ENCODE measurements at regions not wholly inside any gene's neighbourhood (a gene's known extent, or its start where the extent isn't known, plus 50 kb on each side); places are given as distances from the start of the nearest gene placed in this dataset.

DNA sequence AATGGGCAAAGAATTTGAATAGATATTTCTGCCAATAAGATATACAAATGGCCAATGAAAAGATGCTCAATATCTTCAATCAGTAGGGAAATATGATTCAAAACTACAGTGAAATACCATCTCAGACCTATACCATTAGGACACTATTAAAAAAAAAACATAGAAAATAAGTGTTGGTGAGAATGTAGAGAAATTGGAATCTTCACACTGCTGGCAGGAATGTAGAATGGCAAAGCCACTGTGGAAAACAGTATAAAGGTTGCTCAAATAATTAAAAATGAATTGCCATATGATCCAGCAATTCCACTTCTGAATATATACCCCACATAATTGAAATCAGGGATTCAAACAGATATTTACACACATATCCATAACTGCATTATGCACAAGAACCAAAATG, 88.1 kb upstream of the STARD13 start:
- DNase-seq = no peak

DNA sequence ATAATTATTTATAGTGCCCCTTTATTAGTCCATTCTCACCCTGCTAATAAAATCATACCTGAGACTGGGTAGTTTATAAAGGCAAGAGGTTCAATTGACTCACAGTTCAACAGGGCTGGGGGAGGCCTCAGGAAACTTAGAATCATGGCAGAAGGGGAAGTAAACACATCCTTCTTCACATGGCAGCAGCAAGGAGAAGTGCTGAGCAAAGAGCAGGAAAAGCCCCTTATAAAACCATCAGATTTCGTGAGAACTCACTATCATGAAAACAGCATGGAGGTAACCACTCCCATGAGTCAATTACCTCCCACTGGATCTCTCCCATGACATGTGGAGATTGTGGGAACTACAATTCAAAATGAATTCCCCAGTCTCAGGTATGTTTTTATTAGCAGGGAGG, 89.9 kb upstream of the STARD13 start:
- no peak for DNase-seq

GRCh38 chr13:33376212-33376611, 90.7 kb upstream of the STARD13 start:
- no peak for DNase-seq

DNA sequence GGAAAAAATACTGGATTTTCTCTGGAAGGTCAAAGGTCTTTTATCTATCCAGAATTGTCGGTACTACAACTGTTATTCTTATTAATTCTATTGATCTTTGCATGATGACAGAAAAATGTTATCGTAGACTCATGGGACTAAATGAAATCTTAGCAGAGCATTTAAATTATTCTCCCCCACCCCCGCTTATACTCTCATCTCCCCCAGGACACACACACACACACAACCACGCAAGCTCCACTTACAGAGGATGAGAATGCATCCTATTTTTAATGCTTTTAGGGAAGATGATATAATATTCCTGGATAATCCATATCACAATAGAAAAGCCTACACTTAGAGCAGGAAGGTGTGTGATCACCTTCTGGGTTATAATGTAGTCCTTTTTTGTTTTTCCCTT, 91.9 kb upstream of the STARD13 start:
- no peak for DNase-seq

GRCh38 chr13:33377825-33378224, 92.3 kb upstream of the STARD13 start:
- no peak for DNase-seq

- DNase-seq = no peak
These were observed 94.1 kb upstream of the STARD13 start for GRCh38 chr13:33379608-33380007.

- DNase-seq = no peak
These were observed 95.0 kb upstream of the STARD13 start for GRCh38 chr13:33380487-33381079.

- DNase-seq = no peak
These were observed 95.6 kb upstream of the STARD13 start for GRCh38 chr13:33381180-33381579.

- DNase-seq = no peak
These were observed 96.4 kb upstream of the STARD13 start for GRCh38 chr13:33381906-33382305.

- no peak for DNase-seq
These were observed 98.4 kb upstream of the STARD13 start for GRCh38 chr13:33383724-33384577.

GRCh38 chr13:33388286-33388998, 102.9 kb upstream of the STARD13 start:
- no peak for DNase-seq

DNA sequence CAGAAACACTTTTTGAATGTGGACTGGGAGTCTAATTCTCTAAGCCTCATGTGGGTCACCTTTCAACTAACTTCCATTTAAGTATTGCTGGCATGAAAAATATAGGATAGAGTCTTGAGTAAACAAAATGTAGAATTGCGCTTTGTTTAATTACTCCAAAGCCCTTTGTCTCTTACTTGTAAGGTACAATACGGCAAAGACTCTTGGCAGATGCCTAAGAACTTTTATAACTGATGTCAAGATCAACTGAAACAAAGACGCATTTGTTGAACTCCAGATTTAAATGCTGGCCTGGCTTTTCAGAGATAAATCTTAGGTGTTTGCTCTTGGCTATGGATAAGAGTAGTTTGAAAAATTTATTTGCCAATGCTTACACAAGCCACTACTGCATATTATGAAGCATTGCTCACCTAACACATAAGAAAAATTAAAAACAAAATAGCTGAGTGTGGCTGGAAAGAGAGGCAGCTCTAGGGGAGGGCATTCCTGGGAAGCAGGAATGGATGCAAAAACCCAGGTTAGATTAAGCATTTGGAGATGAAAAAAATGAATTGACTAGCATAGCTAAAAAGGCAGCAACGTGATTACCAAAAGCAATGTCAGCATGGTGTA, 107.3 kb upstream of the STARD13 start:
- DNase-seq = no peak

DNA sequence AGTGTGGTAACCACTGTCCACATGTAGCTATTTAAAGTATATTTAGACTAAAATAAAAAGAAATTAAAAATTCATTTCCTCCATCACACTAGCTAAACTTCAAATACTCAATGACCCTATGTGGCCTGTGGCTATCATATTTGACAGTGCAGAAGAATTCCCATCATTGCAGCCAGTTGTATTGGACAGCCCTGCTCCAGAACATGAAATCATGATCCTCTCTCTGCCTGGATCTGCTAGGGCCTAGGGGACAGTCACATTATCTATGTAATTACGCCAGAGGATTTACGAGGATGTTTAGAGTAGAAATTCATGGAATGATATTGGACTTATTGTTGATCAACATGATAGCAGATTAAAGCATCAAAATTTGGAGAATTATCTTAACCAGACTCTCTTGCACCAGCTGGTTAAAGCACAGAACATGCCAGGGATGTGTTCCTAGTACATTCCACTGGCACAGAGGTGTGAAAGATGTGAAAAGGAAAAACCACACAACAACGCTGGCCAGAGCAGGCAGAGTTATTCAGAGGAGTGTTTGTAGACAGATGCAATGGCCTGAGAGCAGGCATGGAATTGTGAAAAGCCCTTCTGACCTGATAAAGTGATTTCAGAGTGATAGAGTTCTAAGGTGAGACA, 108.9 kb upstream of the STARD13 start:
- no peak for DNase-seq

DNA sequence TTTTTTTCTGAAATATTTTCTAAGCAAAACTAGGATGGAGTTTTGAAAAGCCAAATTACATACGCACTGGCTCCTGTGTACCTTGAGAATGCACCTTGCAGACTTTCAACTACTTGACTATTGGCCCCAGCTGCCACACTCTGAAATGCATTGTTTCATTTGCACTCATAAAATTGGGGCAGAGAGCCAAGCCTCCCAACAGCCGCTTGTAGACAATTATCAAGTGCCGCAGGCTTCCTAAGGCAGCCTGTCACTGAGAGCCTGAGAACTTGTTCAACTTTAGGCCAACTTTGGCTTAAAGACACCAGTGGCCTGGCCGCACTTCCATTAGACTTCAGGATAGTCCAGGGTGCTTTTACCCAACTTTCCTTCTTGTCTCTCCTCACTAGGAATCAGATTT, 115.7 kb upstream of the STARD13 start:
- no peak for DNase-seq

- no peak for DNase-seq
These were observed 117.4 kb upstream of the STARD13 start for GRCh38 chr13:33402975-33403374.

DNA sequence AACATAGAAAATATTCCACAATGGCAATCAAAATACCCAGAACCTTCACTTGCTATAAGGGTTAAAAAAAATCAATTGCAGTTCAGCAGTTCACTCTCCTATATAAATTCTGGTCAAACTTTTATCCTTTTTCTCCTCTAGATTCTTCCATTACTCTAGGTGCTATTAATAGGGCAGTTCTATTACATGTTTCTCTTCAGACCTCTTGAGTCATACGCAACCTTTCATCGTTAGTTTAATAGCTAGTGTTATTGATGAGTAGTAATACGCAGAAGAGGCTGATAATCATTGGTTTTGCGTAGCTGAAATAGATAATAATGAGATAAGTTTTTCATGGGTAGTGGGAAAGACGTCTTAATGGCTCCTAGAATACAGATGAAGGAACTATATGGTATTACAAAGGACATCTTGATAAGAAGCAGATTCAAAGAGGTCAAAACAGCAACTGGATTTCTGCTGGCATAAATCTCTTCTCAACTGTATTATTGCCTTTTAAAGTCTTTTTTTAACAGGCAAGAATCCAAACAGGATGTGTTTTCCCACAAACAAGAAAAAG, 118.3 kb upstream of the STARD13 start:
- no peak for DNase-seq

DNA sequence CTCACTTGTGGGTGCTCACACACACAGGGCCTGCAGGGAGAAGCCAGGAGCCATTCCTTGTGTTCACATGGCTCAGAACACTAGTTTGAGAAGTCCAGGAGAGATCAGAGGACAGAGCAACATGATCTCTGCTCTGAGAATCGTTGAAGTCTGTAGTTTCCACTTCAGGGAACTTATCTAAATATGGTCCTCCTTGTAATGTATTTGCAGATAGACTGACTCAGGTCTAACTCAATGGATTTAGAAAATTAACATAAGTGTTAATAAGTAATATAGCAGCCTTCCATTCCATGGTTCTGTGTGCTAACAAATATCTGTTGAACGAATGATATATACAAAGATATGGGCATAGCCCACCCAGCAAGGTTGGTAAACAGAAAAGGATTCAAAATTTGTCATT, 119.8 kb upstream of the STARD13 start:
- DNase-seq = no peak

- DNase-seq = no peak
These were observed 124.3 kb upstream of the STARD13 start for GRCh38 chr13:33409673-33410510.

GRCh38 chr13:33410619-33411018, 125.1 kb upstream of the STARD13 start:
- DNase-seq = no peak

GRCh38 chr13:33411312-33411711, 125.8 kb upstream of the STARD13 start:
- no peak for DNase-seq

DNA sequence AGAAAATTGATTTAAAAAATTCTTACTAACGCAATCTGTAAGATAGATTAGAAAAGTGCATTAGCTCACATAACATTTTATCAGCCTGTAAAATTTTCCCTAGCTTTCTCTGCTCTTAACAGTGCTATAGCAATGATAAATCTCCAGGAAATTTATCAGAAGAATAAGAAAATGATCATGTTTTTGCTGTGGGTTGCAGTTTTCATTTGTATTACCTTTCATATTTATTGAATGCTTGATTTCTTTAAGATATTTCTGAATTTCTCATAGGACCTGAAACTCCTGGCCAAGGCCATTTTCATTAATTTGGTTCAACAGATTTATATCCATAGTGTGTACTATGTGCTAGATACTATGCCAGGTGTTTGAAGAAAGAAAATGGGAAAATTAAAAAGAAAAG, 130.3 kb upstream of the STARD13 start:
- DNase-seq = no peak
